Esophagus squamous epithelium (tissue), 5 donors: ENCODE measurements at regions not wholly inside any gene's neighbourhood (a gene's known extent, or its start where the extent isn't known, plus 50 kb on each side); places are given as distances from the start of the nearest gene placed in this dataset.

Experiments
- DNase-seq: peaks from one replicate; lab custom pipeline; 2025; lab: John Stamatoyannopoulos, UW
- H3K27ac ChIP-seq, 4 donors: fragments of 200-600 bp; sonication (generic); one replicate each; pipeline ENCODE4 v1.5.1; 2016 to 2019; ENCODE audit warnings: mild to moderate bottlenecking in 1 of 4
- H3K27me3 ChIP-seq, 4 donors: fragments of 200-600 bp; sonication (generic); 1 replicate in 3 of 4; 2 replicates in 1 of 4; pipeline versions ENCODE4 v1.5.1 to v1.6.0; 2017 to 2021; ENCODE audit warnings: antibody characterized with exemption in 1 of 4
- H3K36me3 ChIP-seq, 3 donors: fragments of 200-600 bp; sonication (generic); one replicate each; pipeline ENCODE4 v1.5.1; 2016 to 2019
- H3K4me1 ChIP-seq, 3 donors: fragments of 200-600 bp; sonication (generic); one replicate each; pipeline ENCODE4 v1.5.1; 2017 to 2019
- H3K4me3 ChIP-seq, 4 donors: fragments of 200-600 bp; sonication (generic); 1 replicate in 3 of 4; 2 replicates in 1 of 4; pipeline ENCODE4 v1.5.1; 2016 to 2019; ENCODE audit warnings: mild to moderate bottlenecking in 2 of 4, moderate library complexity in 1 of 4
- H3K9me3 ChIP-seq, 3 donors: fragments of 200-600 bp; sonication (generic); one replicate each; pipeline ENCODE4 v1.5.1; 2016 to 2019
- POLR2A ChIP-seq, 4 donors: fragments of 450-650 bp; IDR thresholded peaks; one replicate each; pipeline ENCODE4 v1.6.1; 2017; ENCODE audit warnings: antibody characterized with exemption in 4 of 4, mild to moderate bottlenecking in 4 of 4, moderate library complexity in 3 of 4
- WGBS, 2 donors: methylation state at CpG; one replicate each; pipeline ENCODE4 v1.1.5; 2018; 5-methylcytosine and 5-hydroxymethylcytosine counted together
- intact Hi-C: fragments of 100-400 bp; cut with DNase I; formaldehyde crosslinking; loops from one replicate; pipeline ENCODE4 v1.15.0; 2022
- TF ChIP-seq, protein P1 (sequence below), 6 experiments: fragments of 450-650 bp in 4 of 6; fragments of 200-600 bp in 2 of 6; sonication (generic) in 2 of 6; IDR thresholded peaks; one replicate each; pipeline ENCODE4 v1.5.1; 2016 to 2019; ENCODE audit warnings: antibody characterized with exemption in 6 of 6, mild to moderate bottlenecking in 4 of 6, moderate library complexity in 4 of 6
- donor health status: DM: yes; HTN: yes; CAD: no.

DNA sequence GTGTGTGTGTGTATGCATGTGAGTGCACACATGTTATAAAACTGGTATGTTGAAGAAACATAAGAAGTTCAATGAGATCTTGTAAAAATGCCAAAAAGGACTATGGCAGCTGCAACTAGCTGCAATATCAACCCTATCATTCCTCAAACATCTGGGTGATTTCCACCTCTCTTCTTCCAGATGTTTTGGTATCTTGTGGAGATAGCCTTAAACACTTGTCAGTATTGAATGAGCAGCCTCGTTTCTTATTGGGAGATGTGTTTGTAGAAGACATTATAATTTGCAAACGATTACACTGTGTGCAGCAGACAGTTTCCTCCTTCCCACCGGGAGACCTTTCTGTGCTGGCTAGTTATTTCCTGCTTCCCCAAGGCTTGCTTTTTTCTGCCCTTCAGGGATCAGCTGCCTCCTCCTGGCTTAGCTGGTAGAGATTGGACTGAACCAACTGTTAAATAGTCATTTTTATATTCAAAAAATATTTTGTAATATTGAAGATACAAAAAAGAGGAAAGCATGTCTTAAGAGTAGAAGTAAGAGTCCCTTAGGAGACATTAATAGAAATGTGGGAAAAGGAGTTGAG, 168.4 kb upstream of the MPDZ start:
- no peak overlapping the region for H3K27ac ChIP-seq
- DNase-seq: no peak
- no peaks in the 10 kb centered on the region for H3K9me3 ChIP-seq
- H3K36me3 ChIP-seq: no peaks in the 10 kb centered on the region
- no peak overlapping the region for H3K4me3 ChIP-seq
- TF ChIP-seq POLR2A (IDR thresholded peaks at IDR 0.05): no peak
- TF ChIP-seq, protein P1, sequence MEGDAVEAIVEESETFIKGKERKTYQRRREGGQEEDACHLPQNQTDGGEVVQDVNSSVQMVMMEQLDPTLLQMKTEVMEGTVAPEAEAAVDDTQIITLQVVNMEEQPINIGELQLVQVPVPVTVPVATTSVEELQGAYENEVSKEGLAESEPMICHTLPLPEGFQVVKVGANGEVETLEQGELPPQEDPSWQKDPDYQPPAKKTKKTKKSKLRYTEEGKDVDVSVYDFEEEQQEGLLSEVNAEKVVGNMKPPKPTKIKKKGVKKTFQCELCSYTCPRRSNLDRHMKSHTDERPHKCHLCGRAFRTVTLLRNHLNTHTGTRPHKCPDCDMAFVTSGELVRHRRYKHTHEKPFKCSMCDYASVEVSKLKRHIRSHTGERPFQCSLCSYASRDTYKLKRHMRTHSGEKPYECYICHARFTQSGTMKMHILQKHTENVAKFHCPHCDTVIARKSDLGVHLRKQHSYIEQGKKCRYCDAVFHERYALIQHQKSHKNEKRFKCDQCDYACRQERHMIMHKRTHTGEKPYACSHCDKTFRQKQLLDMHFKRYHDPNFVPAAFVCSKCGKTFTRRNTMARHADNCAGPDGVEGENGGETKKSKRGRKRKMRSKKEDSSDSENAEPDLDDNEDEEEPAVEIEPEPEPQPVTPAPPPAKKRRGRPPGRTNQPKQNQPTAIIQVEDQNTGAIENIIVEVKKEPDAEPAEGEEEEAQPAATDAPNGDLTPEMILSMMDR (IDR thresholded peaks at IDR 0.05): no peak
- intact Hi-C loops: no loop called here
- H3K4me1 ChIP-seq: peaks cover 0 to 25% (median 0%) of the 10 kb centered on the region in 3 donors
- 27 to 32% methylated on average over 3 of the region's 3 CpGs for WGBS, 2 donors
- no peaks in the 10 kb centered on the region for H3K27me3 ChIP-seq

DNA sequence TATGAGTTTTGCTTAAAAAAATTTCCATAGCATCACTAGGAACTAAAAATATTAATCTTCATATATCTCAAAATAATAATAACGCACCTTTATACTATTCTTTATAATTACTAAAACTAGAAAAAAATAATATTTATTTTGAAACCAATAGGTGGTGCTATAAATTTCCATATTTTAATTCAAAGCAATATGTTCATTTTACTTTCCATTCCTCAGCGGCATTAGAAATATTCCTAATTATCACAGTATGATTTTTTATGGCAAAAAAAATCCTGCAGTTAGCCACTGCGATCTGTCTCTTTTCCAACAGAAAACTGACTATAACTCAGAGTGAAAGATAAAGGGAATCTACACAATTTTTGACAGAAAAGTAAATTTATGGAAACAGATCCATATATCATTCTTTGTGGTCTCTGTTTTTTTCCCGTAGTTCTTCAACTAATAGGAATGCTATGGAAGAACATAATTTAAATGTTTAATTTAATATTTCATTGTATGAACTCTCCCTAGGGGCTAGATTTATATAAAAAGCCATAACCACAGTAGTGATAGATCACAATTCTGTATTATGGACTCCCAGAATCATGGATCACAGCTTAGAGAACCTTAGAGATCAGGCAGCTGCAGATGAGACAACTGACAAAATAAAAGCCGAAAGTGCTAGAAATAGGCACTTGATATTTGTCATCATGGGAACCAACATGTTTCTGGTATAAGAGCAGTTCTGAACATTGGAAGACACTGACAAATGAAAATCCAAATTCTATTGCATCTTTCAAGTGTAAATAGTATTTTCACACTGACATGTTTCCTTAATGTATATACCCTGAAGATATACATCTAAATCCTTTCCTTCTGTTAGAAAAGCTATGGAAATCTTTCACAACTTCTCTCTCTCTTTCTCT, 167.7 kb upstream of the MPDZ start:
- Histone ChIP-seq H3K36me3 (no peaks in the 10 kb centered on the region), H3K4me1 (peaks cover 0 to 25% (median 0%) of the 10 kb centered on the region in 3 donors), H3K4me3 (peak overlapping the region in 2 of 4 donors; percentile 6 to 19), H3K27ac (peak overlapping the region in 3 of 4 donors; percentile 13 to 65 (median 57)), H3K9me3 (no peaks in the 10 kb centered on the region), H3K27me3 (no peaks in the 10 kb centered on the region)
- no peak for DNase-seq
- intact Hi-C loops: no loop called here
- TF ChIP-seq POLR2A (IDR thresholded peaks at IDR 0.05): no peak
- TF ChIP-seq, protein P1 (IDR thresholded peaks at IDR 0.05): peak in 2 of 6 experiments; percentile 16 to 25
- WGBS, 2 donors: 33 to 35% methylated on average over 5 of the region's 5 CpGs

DNA sequence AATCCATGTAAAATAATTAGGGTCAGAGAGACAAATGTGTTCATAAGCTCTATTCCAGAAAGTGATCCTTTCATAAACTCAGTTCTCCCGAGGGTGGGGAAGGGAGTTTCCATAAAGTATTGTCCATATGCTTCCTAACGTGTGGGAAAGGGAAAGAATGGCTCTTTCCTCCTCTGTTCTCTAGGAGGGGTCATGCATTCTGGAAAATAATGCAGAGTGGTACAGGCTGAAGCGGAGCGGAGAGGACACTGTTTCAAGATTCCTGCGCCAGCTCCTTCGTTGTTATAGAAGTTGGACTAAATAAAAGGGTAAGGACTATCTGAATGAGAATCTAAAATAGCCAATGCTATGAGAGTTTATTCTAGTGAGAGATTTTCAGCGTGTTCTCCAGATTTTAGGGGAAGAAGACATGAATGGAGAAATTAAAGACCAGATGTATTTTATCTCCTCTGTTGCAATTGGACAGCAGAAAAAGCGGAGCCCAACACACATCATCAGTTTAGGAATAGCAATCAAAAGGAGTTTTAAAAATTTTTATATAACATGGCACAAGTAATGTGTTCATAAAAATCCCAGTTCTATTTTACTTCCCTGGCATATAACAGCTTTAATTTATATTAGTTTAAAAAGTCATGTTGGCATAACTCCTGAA, 166.9 kb upstream of the MPDZ start:
- Histone ChIP-seq H3K9me3 (no peaks in the 10 kb centered on the region), H3K27ac (peak overlapping the region in 3 of 4 donors; percentile 57 to 69 (median 65)), H3K36me3 (no peaks in the 10 kb centered on the region), H3K4me1 (peaks cover 0 to 25% (median 0%) of the 10 kb centered on the region in 3 donors), H3K27me3 (no peaks in the 10 kb centered on the region), H3K4me3 (no peak overlapping the region)
- TF ChIP-seq POLR2A (IDR thresholded peaks at IDR 0.05): no peak
- TF ChIP-seq, protein P1 (IDR thresholded peaks at IDR 0.05): no peak
- WGBS, 2 donors: 60 to 67% methylated on average over 8 of the region's 8 CpGs
- intact Hi-C loops: no loop called here
- no peak for DNase-seq

DNA sequence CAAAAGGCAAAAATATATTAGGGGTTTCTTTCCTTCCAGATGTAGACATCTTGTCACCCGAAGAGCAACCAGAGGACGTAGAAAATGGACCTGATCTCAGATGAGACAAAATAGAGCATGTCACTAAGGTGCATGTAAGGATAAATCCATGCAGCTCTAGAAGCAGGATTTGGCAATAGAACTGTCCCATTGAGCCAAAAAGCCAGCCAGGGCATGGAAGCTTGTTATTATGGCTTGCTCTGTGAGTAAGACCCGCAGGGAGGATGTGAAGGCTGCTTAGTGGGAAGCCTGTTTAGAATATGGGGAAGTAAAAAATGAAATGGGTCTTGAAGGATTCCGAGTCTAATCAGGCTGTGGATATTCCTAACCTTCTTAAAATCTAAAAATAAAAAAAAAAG, 165.6 kb upstream of the MPDZ start:
- H3K27ac ChIP-seq: peak overlapping the region in 3 of 4 donors; percentile 57 to 68 (median 65)
- 15 to 18% methylated on average over 4 of the region's 4 CpGs for WGBS, 2 donors
- peak overlapping the region in 1 of 4 donors; percentile 52 for H3K4me3 ChIP-seq
- TF ChIP-seq, protein P1 (IDR thresholded peaks at IDR 0.05): no peak
- TF ChIP-seq POLR2A (IDR thresholded peaks at IDR 0.05): no peak
- no peaks in the 10 kb centered on the region for H3K27me3 ChIP-seq
- no peak for DNase-seq
- H3K9me3 ChIP-seq: no peaks in the 10 kb centered on the region
- intact Hi-C loops: no loop called here
- H3K4me1 ChIP-seq: peaks cover 0 to 25% (median 0%) of the 10 kb centered on the region in 3 donors
- H3K36me3 ChIP-seq: no peaks in the 10 kb centered on the region
